Prostate gland (tissue), 2 donors: ENCODE measurements at regions not wholly inside any gene's neighbourhood (a gene's known extent, or its start where the extent isn't known, plus 50 kb on each side); places are given as distances from the start of the nearest gene placed in this dataset.

Experiments
- DNase-seq: peaks from one replicate; pipeline ENCODE4 v3.0.0-alpha.2; 2019; ENCODE audit warnings: low spot score
- H3K27ac ChIP-seq, 2 donors: fragments of 200-600 bp; sonication (generic); 2 replicates each; pipeline ENCODE4 v1.5.1; 2017 to 2019
- H3K27me3 ChIP-seq: fragments of 200-600 bp; sonication (generic); replicated peaks from 2 replicates; pipeline ENCODE4 v1.5.1; 2019; ENCODE audit not compliant: insufficient read depth
- H3K36me3 ChIP-seq, 2 donors: fragments of 200-600 bp; sonication (generic); 1 replicate in 1 of 2; 2 replicates in 1 of 2; pipeline versions ENCODE4 v1.5.1 to v1.8.1; 2017 to 2019
- H3K4me1 ChIP-seq: fragments of 200-600 bp; sonication (generic); replicated peaks from 2 replicates; pipeline ENCODE4 v1.5.1; 2019
- H3K4me3 ChIP-seq, 2 donors: fragments of 200-600 bp; sonication (generic); 2 replicates each; pipeline ENCODE4 v1.5.1; 2017 to 2019
- H3K9me3 ChIP-seq: fragments of 200-600 bp; sonication (generic); 2 replicates; pipeline ENCODE4 v1.5.1; 2017
- CTCF ChIP-seq, 4 experiments: fragments of 200-600 bp in 2 of 4; fragments of 450-650 bp in 2 of 4; sonication (generic) in 2 of 4; IDR thresholded peaks; 1 replicate in 3 of 4; 2 replicates in 1 of 4; pipeline ENCODE4 v1.5.1; 2016 to 2019; ENCODE audit warnings: antibody characterized with exemption in 4 of 4, mild to moderate bottlenecking in 2 of 4, moderate library complexity in 2 of 4
- POLR2A ChIP-seq: fragments of 450-650 bp; IDR thresholded peaks from one replicate; pipeline ENCODE4 v1.6.1; 2016; ENCODE audit warnings: antibody characterized with exemption, mild to moderate bottlenecking
- POLR2AphosphoS5 ChIP-seq: sonication (generic); formaldehyde crosslinking; IDR thresholded peaks from one replicate; pipeline ENCODE4 v1.6.1; 2017; ENCODE audit warnings: antibody characterized with exemption
- WGBS: methylation state at CpG from one replicate; pipeline ENCODE4 v1.1.5; 2018; 5-methylcytosine and 5-hydroxymethylcytosine counted together
- intact Hi-C: fragments of 100-400 bp; cut with DNase I; formaldehyde crosslinking; loops from one replicate; pipeline ENCODE4 v1.14.2; 2022

- TF ChIP-seq CTCF (IDR thresholded peaks at IDR 0.05) (no peak), POLR2A (no peak), POLR2AphosphoS5 (no peak)
- intact Hi-C loops = no loop called here
- no peak overlapping the region for H3K4me3 ChIP-seq
- no peak overlapping the region for H3K27ac ChIP-seq
- DNase-seq = no peak
- H3K27me3 ChIP-seq = no peaks in the 10 kb centered on the region
- H3K4me1 ChIP-seq = no peaks in the 10 kb centered on the region
- H3K36me3 ChIP-seq = no peaks in the 10 kb centered on the region
- no peaks in the 10 kb centered on the region for H3K9me3 ChIP-seq
- WGBS = 76% methylated on average over 3 of the region's 3 CpGs
Measured at GRCh38 chr4:97013309-97013708, 1130.0 kb downstream of the STPG2 start.

DNA sequence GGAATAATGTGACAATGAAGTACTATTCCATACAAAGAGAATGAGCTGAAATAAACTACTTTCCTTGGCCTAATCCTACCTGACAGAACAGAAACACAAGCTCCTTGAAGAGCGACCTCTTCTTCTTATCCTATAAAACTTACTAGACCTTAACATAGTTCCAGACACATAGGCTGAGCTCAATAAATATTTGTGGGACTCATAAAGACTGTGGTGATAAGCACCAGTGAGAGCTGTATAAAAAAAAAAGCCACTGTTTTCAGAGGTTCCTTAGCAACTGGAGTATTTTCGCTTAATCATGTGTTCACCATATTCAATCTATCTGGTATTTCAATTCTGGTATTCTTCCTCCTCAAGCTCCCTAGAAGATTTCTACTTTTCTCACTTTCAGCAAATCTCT is 1129.6 kb downstream of the STPG2 start:
- TF ChIP-seq POLR2AphosphoS5 (peak; percentile 31), CTCF (IDR thresholded peaks at IDR 0.05) (no peak)
- H3K4me1 ChIP-seq = no peaks in the 10 kb centered on the region
- H3K27ac ChIP-seq = no peak overlapping the region
- H3K9me3 ChIP-seq = no peaks in the 10 kb centered on the region
- H3K4me3 ChIP-seq = no peak overlapping the region
- no peak for DNase-seq
- no peaks in the 10 kb centered on the region for H3K27me3 ChIP-seq
- intact Hi-C loops = no loop called here
- WGBS = 36% methylated on average over 2 of the region's 2 CpGs
- no peaks in the 10 kb centered on the region for H3K36me3 ChIP-seq

- no peak for TF ChIP-seq POLR2AphosphoS5
- TF ChIP-seq POLR2A = no peak
- no peak for TF ChIP-seq CTCF (IDR thresholded peaks at IDR 0.05)
- 75% methylated on average over 1 of the region's 1 CpG for WGBS
Measured at GRCh38 chr4:97015301-97015700, 1128.0 kb downstream of the STPG2 start.

DNA sequence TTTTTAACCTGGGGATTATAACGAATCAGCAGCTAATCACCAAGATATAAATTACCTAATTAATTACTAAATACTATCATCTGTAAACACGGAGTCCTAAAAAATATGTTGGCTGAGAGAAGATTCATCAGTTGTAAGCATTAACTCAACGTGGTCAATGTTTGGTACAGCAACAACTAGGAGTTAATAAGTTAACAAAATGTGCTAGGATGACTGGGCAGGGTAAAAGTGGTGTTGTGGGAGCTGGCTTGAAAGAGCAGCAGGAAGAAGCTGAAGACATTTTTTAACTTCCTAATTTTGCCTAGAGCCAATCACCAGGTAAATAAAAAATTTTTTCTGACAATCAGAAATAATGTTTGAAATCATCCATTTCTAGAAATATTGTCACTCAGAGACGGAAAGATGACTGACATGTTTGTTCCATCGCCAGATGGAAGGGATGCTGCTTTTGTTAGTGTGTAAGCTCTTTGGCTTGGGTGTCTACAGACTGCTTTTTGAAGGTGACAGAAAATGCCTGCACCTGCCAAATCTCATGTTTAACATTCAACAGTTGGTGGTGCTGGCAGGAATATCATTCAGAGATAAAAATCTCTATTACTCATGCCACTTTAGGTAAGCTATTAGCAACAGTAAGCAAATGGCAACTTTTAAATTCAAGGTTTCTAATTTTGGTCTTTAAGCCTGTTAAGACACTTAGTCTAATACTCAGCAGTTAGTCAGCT is 1126.9 kb downstream of the STPG2 start:
- H3K27me3 ChIP-seq = no peaks in the 10 kb centered on the region
- H3K4me1 ChIP-seq = no peaks in the 10 kb centered on the region
- no peak overlapping the region for H3K4me3 ChIP-seq
- no peaks in the 10 kb centered on the region for H3K36me3 ChIP-seq
- intact Hi-C loops = no loop called here
- no peaks in the 10 kb centered on the region for H3K9me3 ChIP-seq
- no peak overlapping the region for H3K27ac ChIP-seq
- no peak for TF ChIP-seq CTCF (IDR thresholded peaks at IDR 0.05)
- no peak for TF ChIP-seq POLR2A
- no peak for TF ChIP-seq POLR2AphosphoS5
- no peak for DNase-seq
- WGBS = 60% methylated on average over 5 of the region's 5 CpGs

More at GRCh38 chr4:97015301-97015700, 1128.0 kb downstream of the STPG2 start:
- no peak overlapping the region for H3K27ac ChIP-seq
- no peak overlapping the region for H3K4me3 ChIP-seq
- DNase-seq = no peak
- H3K4me1 ChIP-seq = no peaks in the 10 kb centered on the region
- H3K36me3 ChIP-seq = no peaks in the 10 kb centered on the region
- H3K9me3 ChIP-seq = no peaks in the 10 kb centered on the region
- intact Hi-C loops = no loop called here
- H3K27me3 ChIP-seq = no peaks in the 10 kb centered on the region

GRCh38 chr4:97027728-97028410 is 1115.4 kb downstream of the STPG2 start:
- no peak for TF ChIP-seq CTCF (IDR thresholded peaks at IDR 0.05)
- TF ChIP-seq POLR2A = no peak
- no peak for TF ChIP-seq POLR2AphosphoS5
- H3K4me3 ChIP-seq = no peak overlapping the region
- H3K27me3 ChIP-seq = no peaks in the 10 kb centered on the region
- H3K27ac ChIP-seq = no peak overlapping the region
- no peaks in the 10 kb centered on the region for H3K4me1 ChIP-seq
- H3K9me3 ChIP-seq = no peaks in the 10 kb centered on the region
- intact Hi-C loops = no loop called here
- no peak for DNase-seq
- no peaks in the 10 kb centered on the region for H3K36me3 ChIP-seq
- 52% methylated on average over 2 of the region's 2 CpGs for WGBS
